Body of pancreas (tissue), 4 donors: ENCODE measurements at regions not wholly inside any gene's neighbourhood (a gene's known extent, or its start where the extent isn't known, plus 50 kb on each side); places are given as distances from the start of the nearest gene placed in this dataset.

Experiments
- ATAC-seq: fragments of 150-250 bp; one replicate; pipeline ENCODE4 v1.9.1; 2016
- DNase-seq, 4 donors: peaks; one replicate each; pipeline ENCODE4 v3.0.0-alpha.2; 2019
- H3K27ac ChIP-seq, 4 donors: fragments of 200-600 bp; sonication (generic); 1 replicate in 3 of 4; 2 replicates in 1 of 4; pipeline versions ENCODE4 v1.5.1 to v1.6.1; 2016 to 2019; ENCODE audit warnings: mild to moderate bottlenecking in 1 of 4, mixed read lengths in 1 of 4, moderate library complexity in 1 of 4
- H3K27me3 ChIP-seq, 2 donors: fragments of 200-600 bp; sonication (generic); one replicate each; pipeline ENCODE4 v1.6.0; 2016; ENCODE audit warnings: mild to moderate bottlenecking in 1 of 2
- H3K36me3 ChIP-seq, 2 donors: fragments of 200-600 bp; sonication (generic); replicated peaks in 1 of 2; 2 replicates each; pipeline ENCODE4 v1.5.1; 2016; ENCODE audit warnings: low read depth in 2 of 2; ENCODE audit not compliant: insufficient read depth in 1 of 2
- H3K4me1 ChIP-seq: fragments of 200-600 bp; sonication (generic); one replicate; pipeline ENCODE4 v1.6.0; 2016
- H3K4me3 ChIP-seq, 2 donors: fragments of 200-600 bp; sonication (generic); 1 replicate in 1 of 2; 2 replicates in 1 of 2; pipeline ENCODE4 v1.5.1; 2016 to 2019
- H3K9me3 ChIP-seq, 3 donors: fragments of 200-600 bp; sonication (generic); 1 replicate in 2 of 3; 2 replicates in 1 of 3; pipeline ENCODE4 v1.5.1; 2016
- POLR2A ChIP-seq, 3 donors: fragments of 450-650 bp; IDR thresholded peaks; one replicate each; pipeline ENCODE4 v1.6.1; 2016; ENCODE audit warnings: antibody characterized with exemption in 3 of 3, mild to moderate bottlenecking in 2 of 3
- WGBS, 2 donors: methylation state at CpG; one replicate each; pipeline ENCODE4 v1.1.5; 2017; 5-methylcytosine and 5-hydroxymethylcytosine counted together
- intact Hi-C: fragments of 100-400 bp; cut with DNase I; formaldehyde crosslinking; loops from one replicate; pipeline ENCODE4 v1.15.1; 2023
- TF ChIP-seq, protein P1 (sequence below), 7 experiments: fragments of 450-650 bp in 4 of 7; fragments of 200-600 bp in 3 of 7; sonication (generic) in 3 of 7; IDR thresholded peaks; one replicate each; pipeline ENCODE4 v1.5.1; 2016 to 2019; ENCODE audit warnings: antibody characterized with exemption in 7 of 7

DNA sequence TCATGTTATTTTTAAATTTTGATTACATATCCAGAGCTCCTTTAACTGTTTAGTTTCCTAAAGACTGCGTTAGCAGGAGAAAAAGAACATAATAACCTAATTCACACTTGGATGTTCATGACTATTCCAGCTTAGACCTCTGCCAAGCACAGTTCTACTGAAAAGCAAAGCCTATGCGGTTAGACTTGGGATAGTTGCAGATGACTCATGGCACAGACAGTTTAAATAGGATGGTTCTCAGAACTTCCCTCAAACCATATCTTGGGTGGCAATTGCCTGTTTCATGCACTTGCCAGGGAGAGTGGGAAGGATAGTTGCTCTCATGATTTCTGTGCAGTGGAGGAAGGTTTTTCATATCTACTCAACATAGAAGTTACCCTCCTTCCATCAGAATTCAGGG lies 149.7 kb upstream of the KLHL29 start:
- TF ChIP-seq, protein P1, sequence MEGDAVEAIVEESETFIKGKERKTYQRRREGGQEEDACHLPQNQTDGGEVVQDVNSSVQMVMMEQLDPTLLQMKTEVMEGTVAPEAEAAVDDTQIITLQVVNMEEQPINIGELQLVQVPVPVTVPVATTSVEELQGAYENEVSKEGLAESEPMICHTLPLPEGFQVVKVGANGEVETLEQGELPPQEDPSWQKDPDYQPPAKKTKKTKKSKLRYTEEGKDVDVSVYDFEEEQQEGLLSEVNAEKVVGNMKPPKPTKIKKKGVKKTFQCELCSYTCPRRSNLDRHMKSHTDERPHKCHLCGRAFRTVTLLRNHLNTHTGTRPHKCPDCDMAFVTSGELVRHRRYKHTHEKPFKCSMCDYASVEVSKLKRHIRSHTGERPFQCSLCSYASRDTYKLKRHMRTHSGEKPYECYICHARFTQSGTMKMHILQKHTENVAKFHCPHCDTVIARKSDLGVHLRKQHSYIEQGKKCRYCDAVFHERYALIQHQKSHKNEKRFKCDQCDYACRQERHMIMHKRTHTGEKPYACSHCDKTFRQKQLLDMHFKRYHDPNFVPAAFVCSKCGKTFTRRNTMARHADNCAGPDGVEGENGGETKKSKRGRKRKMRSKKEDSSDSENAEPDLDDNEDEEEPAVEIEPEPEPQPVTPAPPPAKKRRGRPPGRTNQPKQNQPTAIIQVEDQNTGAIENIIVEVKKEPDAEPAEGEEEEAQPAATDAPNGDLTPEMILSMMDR (IDR thresholded peaks at IDR 0.05) = no peak
- TF ChIP-seq POLR2A (IDR thresholded peaks at IDR 0.05) = no peak
- intact Hi-C loops = no loop called here
- Histone ChIP-seq H3K9me3 (no peaks in the 10 kb centered on the region), H3K27ac (no peak overlapping the region), H3K27me3 (no peaks in the 10 kb centered on the region), H3K4me3 (no peak overlapping the region), H3K36me3 (no peaks in the 10 kb centered on the region), H3K4me1 (no peaks in the 10 kb centered on the region)
- DNase-seq (no peak), ATAC-seq (no peak)
- WGBS, 2 donors = 76 to 78% methylated on average over 2 of the region's 2 CpGs

DNA sequence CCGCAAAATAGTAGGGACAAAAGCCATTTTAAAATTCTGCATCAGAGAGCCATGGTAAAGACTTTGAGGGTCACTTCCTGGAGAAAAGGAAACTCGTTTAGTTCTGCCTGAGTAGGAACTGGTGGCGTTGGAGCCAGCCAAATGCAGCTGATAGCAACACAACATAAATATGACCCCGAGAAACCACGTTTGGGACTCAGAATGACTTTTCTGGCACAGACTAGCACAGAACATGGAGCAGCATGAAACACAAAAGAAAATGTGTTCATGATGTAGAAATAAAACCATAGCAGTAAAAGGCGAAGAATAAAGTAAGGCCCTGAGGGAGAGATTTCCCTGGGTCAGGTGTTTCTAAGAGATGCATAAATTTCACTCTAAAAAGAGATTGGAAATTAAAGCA lies 149.2 kb upstream of the KLHL29 start:
- H3K36me3 ChIP-seq = no peaks in the 10 kb centered on the region

DNA sequence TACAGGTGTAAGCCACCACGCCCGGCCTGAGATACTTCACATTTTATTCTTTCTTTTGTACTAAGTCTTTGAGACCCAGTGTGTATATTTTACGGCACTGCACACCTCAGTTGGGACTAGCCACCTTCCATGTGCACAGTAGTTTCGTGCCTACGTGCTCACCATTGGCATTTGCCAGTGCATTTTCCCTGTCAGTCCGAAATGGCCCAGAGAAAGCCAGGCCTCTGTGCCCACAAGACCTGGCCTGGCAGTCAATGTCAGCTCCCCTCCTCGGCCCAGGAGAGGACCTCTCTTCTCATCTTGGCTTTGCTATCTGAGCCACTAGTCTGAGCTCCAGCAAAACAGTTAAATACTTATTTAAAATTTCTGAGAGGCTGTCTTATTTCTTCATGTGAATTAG lies 147.8 kb upstream of the KLHL29 start:
- no peaks in the 10 kb centered on the region for H3K4me1 ChIP-seq
- no peak overlapping the region for H3K4me3 ChIP-seq
- no peaks in the 10 kb centered on the region for H3K27me3 ChIP-seq
- TF ChIP-seq, protein P1 (IDR thresholded peaks at IDR 0.05) = no peak
- no peak for TF ChIP-seq POLR2A (IDR thresholded peaks at IDR 0.05)
- ATAC-seq (no peak), DNase-seq (no peak)
- no peak overlapping the region for H3K27ac ChIP-seq
- 59 to 90% methylated on average over 7 of the region's 7 CpGs for WGBS, 2 donors
- H3K9me3 ChIP-seq = no peaks in the 10 kb centered on the region
- intact Hi-C loops = no loop called here
- no peaks in the 10 kb centered on the region for H3K36me3 ChIP-seq

More for the DNA sequence above, 149.2 kb upstream of the KLHL29 start:
- ATAC-seq = no peak
- intact Hi-C loops = no loop called here
- no peaks in the 10 kb centered on the region for H3K4me1 ChIP-seq
- TF ChIP-seq, protein P1 (IDR thresholded peaks at IDR 0.05) = no peak
- TF ChIP-seq POLR2A (IDR thresholded peaks at IDR 0.05) = no peak
- H3K9me3 ChIP-seq = no peaks in the 10 kb centered on the region
- no peak overlapping the region for H3K27ac ChIP-seq
- no peaks in the 10 kb centered on the region for H3K27me3 ChIP-seq
- H3K4me3 ChIP-seq = no peak overlapping the region
- WGBS, 2 donors = 46 to 66% methylated on average over 6 of the region's 6 CpGs
- no peak for DNase-seq

DNA sequence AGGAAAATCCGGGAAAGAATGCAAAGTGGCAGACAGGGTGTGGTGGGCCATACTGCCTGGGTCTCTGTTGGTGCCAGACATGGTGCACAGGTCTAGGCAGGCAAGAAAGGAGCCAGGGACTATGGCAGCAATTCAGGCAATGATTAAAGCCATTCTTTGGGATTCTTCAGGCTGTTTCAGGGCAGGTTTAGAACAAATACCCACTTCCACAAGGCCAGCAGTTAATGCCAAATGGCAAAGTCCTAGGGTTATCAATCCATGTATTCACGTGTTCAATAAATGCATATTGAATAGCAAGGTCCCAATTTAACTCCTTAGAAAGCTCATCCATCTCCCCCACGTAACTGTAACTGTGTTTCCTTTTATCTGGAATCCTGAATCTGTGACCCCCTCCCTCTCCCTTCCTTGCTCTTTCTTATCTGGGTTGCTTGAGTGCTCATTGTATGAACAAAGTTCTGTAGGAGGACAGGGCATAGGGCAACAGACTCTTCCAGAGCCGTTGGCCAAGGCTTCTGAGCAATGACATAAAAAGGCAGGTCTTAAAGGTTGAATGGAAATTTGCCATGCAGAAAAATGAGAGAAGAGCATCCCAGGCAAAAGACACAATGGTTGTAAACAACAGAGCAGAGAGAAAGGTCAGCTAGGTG lies 146.8 kb upstream of the KLHL29 start:
- Histone ChIP-seq H3K36me3 (no peaks in the 10 kb centered on the region), H3K9me3 (no peaks in the 10 kb centered on the region), H3K27ac (no peak overlapping the region), H3K4me3 (no peak overlapping the region), H3K4me1 (no peaks in the 10 kb centered on the region), H3K27me3 (no peaks in the 10 kb centered on the region)
- DNase-seq (no peak), ATAC-seq (no peak)
- TF ChIP-seq, protein P1 (IDR thresholded peaks at IDR 0.05) = no peak
- TF ChIP-seq POLR2A (IDR thresholded peaks at IDR 0.05) = no peak
- intact Hi-C loops = no loop called here
- 47 to 51% methylated on average over 4 of the region's 4 CpGs for WGBS, 2 donors

DNA sequence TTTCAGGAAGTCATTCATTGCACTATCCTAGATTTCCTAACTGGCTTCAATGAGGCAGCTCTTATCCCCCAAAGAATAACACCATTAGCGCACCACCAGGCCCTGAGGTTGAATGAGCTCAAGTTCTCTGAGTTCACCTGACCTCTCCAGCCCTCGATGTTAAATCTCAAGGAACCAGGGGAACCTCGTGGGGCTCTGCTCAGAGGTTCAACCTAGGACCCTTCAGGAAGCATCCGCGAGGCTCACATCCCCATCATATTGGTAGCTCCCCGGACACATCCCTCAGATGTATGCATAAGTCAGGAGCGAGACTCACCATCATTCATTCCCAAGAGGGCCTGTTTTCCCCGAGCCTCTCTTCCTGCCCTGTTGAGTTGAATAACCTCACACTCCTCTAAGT lies 145.6 kb upstream of the KLHL29 start:
- 73 to 82% methylated on average over 8 of the region's 8 CpGs for WGBS, 2 donors
- DNase-seq = no peak
- no peaks in the 10 kb centered on the region for H3K9me3 ChIP-seq
- no peaks in the 10 kb centered on the region for H3K4me1 ChIP-seq
- H3K27ac ChIP-seq = no peak overlapping the region
- H3K27me3 ChIP-seq = no peaks in the 10 kb centered on the region
- no peak overlapping the region for H3K4me3 ChIP-seq
- no peak for ATAC-seq
- no peaks in the 10 kb centered on the region for H3K36me3 ChIP-seq
- intact Hi-C loops = no loop called here
- no peak for TF ChIP-seq POLR2A (IDR thresholded peaks at IDR 0.05)
- TF ChIP-seq, protein P1 (IDR thresholded peaks at IDR 0.05) = no peak
